Stimulated activated naive B cell treated with anti-CD40 and anti-IgM and Interleukin-4, amounts not matched to agents 10 μg/mL and 1 μg/mL and 100 μg/mL, for 72 hours (primary cell): ENCODE measurements at regions not wholly inside any gene's neighbourhood (a gene's known extent, or its start where the extent isn't known, plus 50 kb on each side); places are given as distances from the start of the nearest gene placed in this dataset.

Experiments
- ATAC-seq, 2 donors: fragments of 150-1000 bp; cut with Tn5 transposase; replicated peaks; 2 replicates each; pipeline ENCODE4 v1.10.0; 2021; ENCODE audit warnings: moderate library complexity in 1 of 2
- DNase-seq: peaks from one replicate; pipeline ENCODE4 v3.0.0; 2021
- H3K27ac Mint-ChIP-seq: one replicate; pipeline ENCODE4 v1.8.0; 2022; ENCODE audit warnings: mild to moderate bottlenecking, mixed read lengths
- H3K27me3 Mint-ChIP-seq, 2 donors: one replicate each; pipeline ENCODE4 v1.8.0; 2022; ENCODE audit warnings: mixed read lengths in 2 of 2
- H3K36me3 Mint-ChIP-seq, 2 donors: one replicate each; pipeline ENCODE4 v1.8.0; 2022; ENCODE audit warnings: mixed read lengths in 2 of 2, mild to moderate bottlenecking in 1 of 2
- H3K4me1 Mint-ChIP-seq, 2 donors: one replicate each; pipeline ENCODE4 v1.8.0; 2022; ENCODE audit warnings: mixed read lengths in 2 of 2, mild to moderate bottlenecking in 1 of 2
- H3K4me3 Mint-ChIP-seq, 2 donors: one replicate each; pipeline ENCODE4 v1.8.0; 2022; ENCODE audit warnings: mild to moderate bottlenecking in 2 of 2, mixed read lengths in 2 of 2, moderate library complexity in 1 of 2
- H3K9me3 Mint-ChIP-seq, 2 donors: one replicate each; pipeline ENCODE4 v1.8.0; 2022; ENCODE audit warnings: mixed read lengths in 2 of 2, mild to moderate bottlenecking in 1 of 2

- Mint-ChIP-seq H3K4me1 (no peaks in the 10 kb centered on the region), H3K27ac (no peak overlapping the region), H3K4me3 (no peak overlapping the region), H3K36me3 (no peaks in the 10 kb centered on the region), H3K9me3 (peaks cover 0 to 4% of the 10 kb centered on the region in 2 donors), H3K27me3 (no peaks in the 10 kb centered on the region)
- ATAC-seq (no peak), DNase-seq (no peak)
Measured at GRCh38 chr5:23405316-23406068, 101.9 kb upstream of the PRDM9 start.

GRCh38 chr5:23402585-23402984, 104.8 kb upstream of the PRDM9 start:
- no peak for DNase-seq
- ATAC-seq: no peak
- H3K36me3 Mint-ChIP-seq: no peaks in the 10 kb centered on the region
- H3K4me1 Mint-ChIP-seq: no peaks in the 10 kb centered on the region
- no peaks in the 10 kb centered on the region for H3K27me3 Mint-ChIP-seq
- H3K27ac Mint-ChIP-seq: no peak overlapping the region
- H3K9me3 Mint-ChIP-seq: peaks cover 0 to 2% of the 10 kb centered on the region in 2 donors
- no peak overlapping the region for H3K4me3 Mint-ChIP-seq

GRCh38 chr5:23400951-23401350, 106.5 kb upstream of the PRDM9 start:
- Mint-ChIP-seq H3K4me1 (no peaks in the 10 kb centered on the region), H3K36me3 (no peaks in the 10 kb centered on the region), H3K27me3 (no peaks in the 10 kb centered on the region), H3K4me3 (no peak overlapping the region), H3K9me3 (peaks cover 0 to 2% of the 10 kb centered on the region in 2 donors), H3K27ac (no peak overlapping the region)
- DNase-seq (no peak), ATAC-seq (no peak)

- Mint-ChIP-seq H3K4me1 (no peaks in the 10 kb centered on the region), H3K36me3 (no peaks in the 10 kb centered on the region), H3K27ac (no peak overlapping the region), H3K27me3 (no peaks in the 10 kb centered on the region), H3K4me3 (no peak overlapping the region), H3K9me3 (no peaks in the 10 kb centered on the region)
- DNase-seq: no peak
- no peak for ATAC-seq
Measured at GRCh38 chr5:23396346-23396745, 111.1 kb upstream of the PRDM9 start.

- DNase-seq (no peak), ATAC-seq (no peak)
- no peaks in the 10 kb centered on the region for H3K27me3 Mint-ChIP-seq
- no peak overlapping the region for H3K4me3 Mint-ChIP-seq
- H3K9me3 Mint-ChIP-seq: peaks cover 3% of the 10 kb centered on the region in 2 donors
- no peaks in the 10 kb centered on the region for H3K4me1 Mint-ChIP-seq
- H3K36me3 Mint-ChIP-seq: no peaks in the 10 kb centered on the region
- no peak overlapping the region for H3K27ac Mint-ChIP-seq
Measured at GRCh38 chr5:23389291-23390101, 117.9 kb upstream of the PRDM9 start.

GRCh38 chr5:23385036-23385435, 122.4 kb upstream of the PRDM9 start:
- Mint-ChIP-seq H3K27ac (no peak overlapping the region), H3K27me3 (no peaks in the 10 kb centered on the region), H3K36me3 (no peaks in the 10 kb centered on the region), H3K4me3 (no peak overlapping the region), H3K4me1 (no peaks in the 10 kb centered on the region), H3K9me3 (peaks cover 3 to 12% of the 10 kb centered on the region in 2 donors)
- DNase-seq (no peak), ATAC-seq (no peak)

GRCh38 chr5:23372177-23372576, 135.2 kb upstream of the PRDM9 start:
- Mint-ChIP-seq H3K27ac (no peak overlapping the region), H3K27me3 (no peaks in the 10 kb centered on the region), H3K4me3 (no peak overlapping the region), H3K4me1 (no peaks in the 10 kb centered on the region), H3K9me3 (peaks cover 5 to 7% of the 10 kb centered on the region in 2 donors), H3K36me3 (no peaks in the 10 kb centered on the region)
- no peak for ATAC-seq
- DNase-seq: no peak

- Mint-ChIP-seq H3K36me3 (no peaks in the 10 kb centered on the region), H3K4me1 (no peaks in the 10 kb centered on the region), H3K27ac (no peak overlapping the region), H3K4me3 (no peak overlapping the region), H3K9me3 (peaks cover 5 to 6% of the 10 kb centered on the region in 2 donors), H3K27me3 (no peaks in the 10 kb centered on the region)
- DNase-seq (no peak), ATAC-seq (no peak)
Measured at GRCh38 chr5:23368393-23368792, 139.0 kb upstream of the PRDM9 start.

GRCh38 chr5:23367874-23368273, 139.5 kb upstream of the PRDM9 start:
- H3K9me3 Mint-ChIP-seq: peaks cover 5 to 6% of the 10 kb centered on the region in 2 donors
- ATAC-seq (no peak), DNase-seq (no peak)
- no peaks in the 10 kb centered on the region for H3K4me1 Mint-ChIP-seq
- no peak overlapping the region for H3K4me3 Mint-ChIP-seq
- H3K36me3 Mint-ChIP-seq: no peaks in the 10 kb centered on the region
- H3K27me3 Mint-ChIP-seq: no peaks in the 10 kb centered on the region
- no peak overlapping the region for H3K27ac Mint-ChIP-seq

- Mint-ChIP-seq H3K4me1 (no peaks in the 10 kb centered on the region), H3K36me3 (no peaks in the 10 kb centered on the region), H3K4me3 (no peak overlapping the region), H3K27me3 (no peaks in the 10 kb centered on the region), H3K9me3 (no peaks in the 10 kb centered on the region), H3K27ac (no peak overlapping the region)
- ATAC-seq: no peak
- no peak for DNase-seq
Measured at GRCh38 chr5:23353286-23353685, 154.1 kb upstream of the PRDM9 start.

GRCh38 chr5:23352446-23352845, 155.0 kb upstream of the PRDM9 start:
- H3K4me3 Mint-ChIP-seq: no peak overlapping the region
- no peaks in the 10 kb centered on the region for H3K27me3 Mint-ChIP-seq
- H3K4me1 Mint-ChIP-seq: no peaks in the 10 kb centered on the region
- no peaks in the 10 kb centered on the region for H3K9me3 Mint-ChIP-seq
- ATAC-seq (no peak), DNase-seq (no peak)
- H3K36me3 Mint-ChIP-seq: no peaks in the 10 kb centered on the region
- no peak overlapping the region for H3K27ac Mint-ChIP-seq

GRCh38 chr5:23343121-23343520, 164.3 kb upstream of the PRDM9 start:
- DNase-seq: no peak
- no peaks in the 10 kb centered on the region for H3K36me3 Mint-ChIP-seq
- no peak for ATAC-seq
- no peaks in the 10 kb centered on the region for H3K27me3 Mint-ChIP-seq
- no peak overlapping the region for H3K4me3 Mint-ChIP-seq
- peaks cover 0 to 3% of the 10 kb centered on the region in 2 donors for H3K9me3 Mint-ChIP-seq
- no peaks in the 10 kb centered on the region for H3K4me1 Mint-ChIP-seq
- H3K27ac Mint-ChIP-seq: no peak overlapping the region

- ATAC-seq: no peak
- Mint-ChIP-seq H3K4me3 (no peak overlapping the region), H3K27me3 (no peaks in the 10 kb centered on the region), H3K36me3 (no peaks in the 10 kb centered on the region), H3K9me3 (no peaks in the 10 kb centered on the region), H3K27ac (no peak overlapping the region), H3K4me1 (no peaks in the 10 kb centered on the region)
- no peak for DNase-seq
Measured at GRCh38 chr5:23332650-23333251, 174.7 kb upstream of the PRDM9 start.

- H3K27ac Mint-ChIP-seq: no peak overlapping the region
- H3K27me3 Mint-ChIP-seq: no peaks in the 10 kb centered on the region
- ATAC-seq: no peak
- H3K36me3 Mint-ChIP-seq: no peaks in the 10 kb centered on the region
- no peak overlapping the region for H3K4me3 Mint-ChIP-seq
- no peaks in the 10 kb centered on the region for H3K9me3 Mint-ChIP-seq
- H3K4me1 Mint-ChIP-seq: no peaks in the 10 kb centered on the region
- DNase-seq: no peak
Measured at GRCh38 chr5:23330726-23331125, 176.7 kb upstream of the PRDM9 start.

GRCh38 chr5:23319901-23320300, 187.5 kb upstream of the PRDM9 start:
- Mint-ChIP-seq H3K27ac (no peak overlapping the region), H3K4me1 (no peaks in the 10 kb centered on the region), H3K27me3 (no peaks in the 10 kb centered on the region), H3K9me3 (peaks cover 0 to 4% of the 10 kb centered on the region in 2 donors), H3K4me3 (no peak overlapping the region), H3K36me3 (no peaks in the 10 kb centered on the region)
- DNase-seq: no peak
- ATAC-seq: no peak
